ENCODE measurements at regions not wholly inside any gene's neighbourhood (a gene's known extent, or its start where the extent isn't known, plus 50 kb on each side); places are given as distances from the start of the nearest gene placed in this dataset.
A peak's percentile ranks its signal among the peaks of the same experiment; 100 is the strongest.

GRCh38 chr16:48879223-48880122 is 269.5 kb upstream of the N4BP1 start:
- no peak for DNase-seq

GRCh38 chr16:48877946-48878345 is 268.0 kb upstream of the N4BP1 start:
- DNase-seq: no peak

GRCh38 chr16:48870141-48870540 is 260.2 kb upstream of the N4BP1 start:
- no peak for DNase-seq

- DNase-seq: no peak
These were observed 255.5 kb upstream of the N4BP1 start for GRCh38 chr16:48865520-48865919.

- no peak for DNase-seq
These were observed 254.1 kb upstream of the N4BP1 start for GRCh38 chr16:48864055-48864454.

GRCh38 chr16:48862087-48862532 is 252.1 kb upstream of the N4BP1 start:
- DNase-seq: no peak

- no peak for DNase-seq
These were observed 250.4 kb upstream of the N4BP1 start for GRCh38 chr16:48860341-48860740.

GRCh38 chr16:48852951-48853350 is 243.0 kb upstream of the N4BP1 start:
- no peak for DNase-seq

- no peak for DNase-seq
These were observed 242.5 kb upstream of the N4BP1 start for GRCh38 chr16:48852458-48852857.

GRCh38 chr16:48850097-48850770 is 240.3 kb upstream of the N4BP1 start:
- DNase-seq: no peak

- no peak for DNase-seq
These were observed 236.3 kb upstream of the N4BP1 start for GRCh38 chr16:48846277-48846676.

GRCh38 chr16:48845261-48845660 is 235.3 kb upstream of the N4BP1 start:
- no peak for DNase-seq

GRCh38 chr16:48838349-48838748 is 228.4 kb upstream of the N4BP1 start:
- no peak for DNase-seq

GRCh38 chr16:48836636-48837035 is 226.7 kb upstream of the N4BP1 start:
- DNase-seq: no peak

GRCh38 chr16:48836067-48836466 is 226.1 kb upstream of the N4BP1 start:
- DNase-seq: no peak

GRCh38 chr16:48834576-48834975 is 224.6 kb upstream of the N4BP1 start:
- DNase-seq: no peak

- no peak for DNase-seq
These were observed 223.5 kb upstream of the N4BP1 start for GRCh38 chr16:48833461-48833860.

- no peak for DNase-seq
These were observed 221.2 kb upstream of the N4BP1 start for GRCh38 chr16:48831076-48831722.

GRCh38 chr16:48829336-48830310 is 219.6 kb upstream of the N4BP1 start:
- peak; percentile 19 for DNase-seq

- DNase-seq: no peak
These were observed 214.3 kb upstream of the N4BP1 start for GRCh38 chr16:48824271-48824670.

GRCh38 chr16:48822431-48822830 is 212.5 kb upstream of the N4BP1 start:
- no peak for DNase-seq

- no peak for DNase-seq
These were observed 210.4 kb upstream of the N4BP1 start for GRCh38 chr16:48820379-48820778.
